Neural progenitor cell (in vitro differentiated cells): ENCODE measurements at regions not wholly inside any gene's neighbourhood (a gene's known extent, or its start where the extent isn't known, plus 50 kb on each side); places are given as distances from the start of the nearest gene placed in this dataset.
"Not testable (repeated sequence)": the region's sequence is repeated elsewhere in the genome, so short reads cannot be mapped to it uniquely, and the experiment has no call there.

ENCODE experiments used
- DNase-seq: peaks from one replicate; pipeline ENCODE4 v3.0.0-alpha.2; 2016; ENCODE audit warnings: low spot score
- H2AFZ ChIP-seq: fragments of 200-600 bp; sonication (generic); replicated peaks from 2 replicates; pipeline ENCODE4 v1.6.1; 2016; ENCODE audit warnings: antibody characterized with exemption
- H3F3A ChIP-seq: fragments of 200-600 bp; sonication (generic); 2 replicates; pipeline ENCODE4 v1.6.1; 2016; ENCODE audit warnings: antibody characterized with exemption, low read depth
- H3K27ac ChIP-seq: fragments of 200-600 bp; sonication (generic); 2 replicates; pipeline ENCODE4 v1.5.1; 2016; ENCODE audit warnings: mild to moderate bottlenecking
- H3K27me3 ChIP-seq: fragments of 200-600 bp; sonication (generic); 2 replicates; pipeline ENCODE4 v1.6.1; 2016; ENCODE audit warnings: mild to moderate bottlenecking, moderate library complexity
- H3K36me3 ChIP-seq: fragments of 200-600 bp; sonication (generic); 2 replicates; pipeline ENCODE4 v1.5.1; 2016
- H3K4me1 ChIP-seq: fragments of 200-600 bp; sonication (generic); 2 replicates; pipeline ENCODE4 v1.6.1; 2016; ENCODE audit warnings: mixed run types
- H3K4me2 ChIP-seq: fragments of 200-600 bp; sonication (generic); 2 replicates; pipeline ENCODE4 v1.6.1; 2016
- H3K4me3 ChIP-seq: fragments of 200-600 bp; sonication (generic); 2 replicates; pipeline ENCODE4 v1.5.1; 2016
- H3K79me2 ChIP-seq: fragments of 200-600 bp; sonication (generic); 2 replicates; pipeline ENCODE4 v1.6.1; 2016; ENCODE audit warnings: low read depth
- H3K9ac ChIP-seq: fragments of 200-600 bp; sonication (generic); 2 replicates; pipeline ENCODE4 v1.6.1; 2016
- H3K9me3 ChIP-seq: fragments of 200-600 bp; sonication (generic); 2 replicates; pipeline ENCODE4 v1.5.1; 2016; ENCODE audit warnings: low read depth
- H4K20me1 ChIP-seq: fragments of 200-600 bp; sonication (generic); 2 replicates; pipeline ENCODE4 v1.6.1; 2016; ENCODE audit warnings: low read depth
- H3K27ac Mint-ChIP-seq: 3 replicates; pipeline ENCODE4 v1.8.0; 2021; ENCODE audit warnings: mixed read lengths
- H3K27me3 Mint-ChIP-seq: 2 replicates; pipeline ENCODE4 v1.8.0; 2022; ENCODE audit warnings: low read depth, mild to moderate bottlenecking, inconsistent platforms, moderate library complexity, mixed read lengths; ENCODE audit not compliant: insufficient read depth
- H3K36me3 Mint-ChIP-seq: 3 replicates; pipeline ENCODE4 v1.8.0; 2021; ENCODE audit warnings: mixed read lengths
- H3K4me1 Mint-ChIP-seq: 3 replicates; pipeline ENCODE4 v1.8.0; 2021; ENCODE audit warnings: mixed read lengths
- H3K4me3 Mint-ChIP-seq: 3 replicates; pipeline ENCODE4 v1.8.0; 2021; ENCODE audit warnings: mild to moderate bottlenecking, moderate library complexity, mixed read lengths
- H3K9me3 Mint-ChIP-seq: 3 replicates; pipeline ENCODE4 v1.8.0; 2020; ENCODE audit warnings: mixed read lengths
- CTCF ChIP-seq: fragments of 200-600 bp; sonication (generic); IDR thresholded peaks from 2 replicates; pipeline ENCODE4 v1.5.1; 2017; ENCODE audit warnings: antibody characterized with exemption, mild to moderate bottlenecking
- EZH2 ChIP-seq: fragments of 200-600 bp; sonication (generic); IDR thresholded peaks from 2 replicates; pipeline ENCODE4 v1.6.1; 2017; ENCODE audit warnings: antibody characterized with exemption, mild to moderate bottlenecking, moderate library complexity
- EZH2phosphoT487 ChIP-seq: fragments of 200-600 bp; sonication (generic); IDR thresholded peaks from 2 replicates; pipeline ENCODE4 v1.6.1; 2017; ENCODE audit warnings: antibody characterized with exemption

GRCh38 chr2:184047536-184047935, 550.8 kb upstream of the ZNF804A start:
- Histone ChIP-seq H3K27me3 (no peaks in the 10 kb centered on the region), H3K9ac (no peak overlapping the region), H3K36me3 (no peaks in the 10 kb centered on the region), H3K27ac (no peak overlapping the region), H3K4me1 (no peaks in the 10 kb centered on the region), H3K4me2 (no peak overlapping the region), H3F3A (no peaks in the 10 kb centered on the region), H4K20me1 (no peaks in the 10 kb centered on the region), H2AFZ (no peak overlapping the region), H3K79me2 (no peaks in the 10 kb centered on the region), H3K4me3 (no peak overlapping the region), H3K9me3 (no peaks in the 10 kb centered on the region)
- H3K4me3 Mint-ChIP-seq: no peak overlapping the region
- no peak overlapping the region for H3K27ac Mint-ChIP-seq
- TF ChIP-seq EZH2 (no peak), CTCF (no peak), EZH2phosphoT487 (no peak)
- DNase-seq: no peak
- no peaks in the 10 kb centered on the region for H3K27me3 Mint-ChIP-seq
- H3K4me1 Mint-ChIP-seq: peaks cover 2% of the 10 kb centered on the region
- H3K9me3 Mint-ChIP-seq: peaks cover 2% of the 10 kb centered on the region
- H3K36me3 Mint-ChIP-seq: peaks cover 2% of the 10 kb centered on the region

- no peak overlapping the region for H3K4me2 ChIP-seq
- H3K36me3 ChIP-seq: no peaks in the 10 kb centered on the region
- TF ChIP-seq EZH2: no peak
- no peak for TF ChIP-seq EZH2phosphoT487
- no peak for TF ChIP-seq CTCF
- no peaks in the 10 kb centered on the region for H3F3A ChIP-seq
- H3K4me1 ChIP-seq: no peaks in the 10 kb centered on the region
- Mint-ChIP-seq H3K27ac (no peak overlapping the region), H3K27me3 (no peaks in the 10 kb centered on the region), H3K36me3 (peaks cover 2% of the 10 kb centered on the region), H3K9me3 (peaks cover 2% of the 10 kb centered on the region), H3K4me1 (peaks cover 2% of the 10 kb centered on the region), H3K4me3 (no peak overlapping the region)
- H3K9me3 ChIP-seq: no peaks in the 10 kb centered on the region
- H3K4me3 ChIP-seq: no peak overlapping the region
- H3K27ac ChIP-seq: no peak overlapping the region
- no peak overlapping the region for H3K9ac ChIP-seq
- H3K79me2 ChIP-seq: no peaks in the 10 kb centered on the region
- no peaks in the 10 kb centered on the region for H3K27me3 ChIP-seq
- H4K20me1 ChIP-seq: no peaks in the 10 kb centered on the region
- DNase-seq: no peak
- no peak overlapping the region for H2AFZ ChIP-seq
These were observed 548.8 kb upstream of the ZNF804A start for GRCh38 chr2:184049566-184049965.

GRCh38 chr2:184053326-184053725, 545.0 kb upstream of the ZNF804A start:
- DNase-seq: no peak
- Histone ChIP-seq H3K4me1 (no peaks in the 10 kb centered on the region), H3K36me3 (no peaks in the 10 kb centered on the region), H3K79me2 (no peaks in the 10 kb centered on the region), H3K4me2 (no peak overlapping the region), H3K27me3 (no peaks in the 10 kb centered on the region), H2AFZ (peak overlapping the region; percentile 68), H3K27ac (no peak overlapping the region), H3K4me3 (no peak overlapping the region), H3F3A (no peaks in the 10 kb centered on the region), H3K9me3 (no peaks in the 10 kb centered on the region), H4K20me1 (no peaks in the 10 kb centered on the region), H3K9ac (no peak overlapping the region)
- TF ChIP-seq EZH2phosphoT487 (no peak), CTCF (no peak), EZH2 (no peak)
- no peaks in the 10 kb centered on the region for H3K9me3 Mint-ChIP-seq
- H3K27ac Mint-ChIP-seq: no peak overlapping the region
- no peaks in the 10 kb centered on the region for H3K36me3 Mint-ChIP-seq
- H3K4me3 Mint-ChIP-seq: no peak overlapping the region
- H3K27me3 Mint-ChIP-seq: no peaks in the 10 kb centered on the region
- H3K4me1 Mint-ChIP-seq: no peaks in the 10 kb centered on the region

GRCh38 chr2:184054419-184054818, 543.9 kb upstream of the ZNF804A start:
- H3K36me3 Mint-ChIP-seq, DNase-seq, H3K27me3 Mint-ChIP-seq, H3K4me1 ChIP-seq, H3K27ac Mint-ChIP-seq, H3K4me1 Mint-ChIP-seq, H3K4me3 ChIP-seq, H3K9me3 ChIP-seq, H4K20me1 ChIP-seq, H2AFZ ChIP-seq, H3K27ac ChIP-seq, H3K9me3 Mint-ChIP-seq, H3K36me3 ChIP-seq, H3K9ac ChIP-seq, H3K27me3 ChIP-seq, H3F3A ChIP-seq, H3K4me2 ChIP-seq, H3K79me2 ChIP-seq, H3K4me3 Mint-ChIP-seq: not testable (repeated sequence)
